ENCODE measurements at regions not wholly inside any gene's neighbourhood (a gene's known extent, or its start where the extent isn't known, plus 50 kb on each side); places are given as distances from the start of the nearest gene placed in this dataset.

DNA sequence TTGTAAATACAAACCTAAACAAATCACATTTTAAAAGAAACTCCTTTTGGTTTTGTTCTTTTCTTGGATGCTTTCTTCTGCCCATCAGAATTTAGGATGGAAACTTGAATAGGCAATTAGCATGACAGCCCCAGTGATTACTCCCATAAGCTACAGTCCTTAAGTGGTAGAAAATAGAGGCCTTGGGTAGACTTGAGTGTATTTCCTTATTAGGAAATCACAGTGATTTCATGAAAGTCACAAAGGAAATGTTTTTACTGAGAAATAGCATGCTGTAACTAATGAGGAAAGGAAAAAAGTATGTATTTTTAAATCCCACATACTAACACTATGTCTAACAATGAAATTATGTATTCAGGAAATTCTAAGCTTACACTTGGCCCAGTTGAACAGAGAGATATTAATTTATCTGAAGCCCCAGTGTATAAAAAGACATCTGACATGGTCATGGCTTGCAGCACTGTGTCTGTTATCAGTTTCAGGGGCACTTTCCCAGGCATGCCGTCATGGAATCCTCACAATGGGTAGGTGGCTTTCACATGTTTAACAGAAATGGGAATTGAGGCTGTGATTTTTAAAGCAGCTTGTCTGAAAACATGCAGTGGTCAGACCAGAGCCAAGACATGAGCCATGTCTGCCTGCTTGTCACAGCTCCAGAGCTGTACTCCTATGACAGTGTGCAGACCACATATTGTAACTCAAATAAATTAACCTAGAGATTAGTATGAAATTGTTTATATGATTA lies 79.7 kb upstream of the TRIB2 start:
- ATAC-seq (peak; percentile 42), DNase-seq (no peak)
- Mint-ChIP-seq H3K27me3 (no peaks in the 10 kb centered on the region), H3K4me1 (ENCODE audit: low read depth) (peaks cover 29% of the 10 kb centered on the region), H3K27ac (peak overlapping the region; percentile 51), H3K9me3 (no peaks in the 10 kb centered on the region), H3K36me3 (ENCODE audit: low read depth) (no peaks in the 10 kb centered on the region), H3K4me3 (no peak overlapping the region)
- TF ChIP-seq, protein P1, sequence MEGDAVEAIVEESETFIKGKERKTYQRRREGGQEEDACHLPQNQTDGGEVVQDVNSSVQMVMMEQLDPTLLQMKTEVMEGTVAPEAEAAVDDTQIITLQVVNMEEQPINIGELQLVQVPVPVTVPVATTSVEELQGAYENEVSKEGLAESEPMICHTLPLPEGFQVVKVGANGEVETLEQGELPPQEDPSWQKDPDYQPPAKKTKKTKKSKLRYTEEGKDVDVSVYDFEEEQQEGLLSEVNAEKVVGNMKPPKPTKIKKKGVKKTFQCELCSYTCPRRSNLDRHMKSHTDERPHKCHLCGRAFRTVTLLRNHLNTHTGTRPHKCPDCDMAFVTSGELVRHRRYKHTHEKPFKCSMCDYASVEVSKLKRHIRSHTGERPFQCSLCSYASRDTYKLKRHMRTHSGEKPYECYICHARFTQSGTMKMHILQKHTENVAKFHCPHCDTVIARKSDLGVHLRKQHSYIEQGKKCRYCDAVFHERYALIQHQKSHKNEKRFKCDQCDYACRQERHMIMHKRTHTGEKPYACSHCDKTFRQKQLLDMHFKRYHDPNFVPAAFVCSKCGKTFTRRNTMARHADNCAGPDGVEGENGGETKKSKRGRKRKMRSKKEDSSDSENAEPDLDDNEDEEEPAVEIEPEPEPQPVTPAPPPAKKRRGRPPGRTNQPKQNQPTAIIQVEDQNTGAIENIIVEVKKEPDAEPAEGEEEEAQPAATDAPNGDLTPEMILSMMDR (IDR thresholded peaks at IDR 0.05), result no peak
- ChIA-PET CTCF (no interaction called here), POLR2A (no interaction called here)
- intact Hi-C loops (cut with micrococcal nuclease), result no loop called here

DNA sequence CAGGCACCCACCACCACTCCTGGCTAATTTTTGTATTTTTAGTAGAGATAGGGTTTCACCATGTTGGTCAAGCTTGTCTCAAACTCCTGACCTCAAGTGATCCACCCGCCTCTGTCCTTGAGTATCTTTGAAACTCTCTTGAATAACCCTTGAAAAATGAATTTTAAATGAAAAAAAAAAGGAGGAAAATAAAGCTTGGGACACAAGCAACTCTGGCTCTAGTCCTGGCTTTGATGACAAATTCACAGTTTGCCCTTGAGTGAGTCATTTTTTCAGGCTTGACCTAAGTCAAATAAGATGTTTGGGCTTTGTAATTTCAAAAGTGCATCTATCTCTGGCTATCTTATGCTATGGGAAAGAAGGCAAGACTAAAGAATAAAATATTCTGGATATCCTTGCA lies 79.0 kb upstream of the TRIB2 start:
- Mint-ChIP-seq H3K4me1 (ENCODE audit: low read depth) (peaks cover 29% of the 10 kb centered on the region), H3K4me3 (no peak overlapping the region), H3K27ac (no peak overlapping the region), H3K9me3 (no peaks in the 10 kb centered on the region), H3K36me3 (ENCODE audit: low read depth) (no peaks in the 10 kb centered on the region), H3K27me3 (no peaks in the 10 kb centered on the region)
- TF ChIP-seq, protein P1 (IDR thresholded peaks at IDR 0.05), result no peak
- DNase-seq (no peak), ATAC-seq (no peak)
- POLR2A ChIA-PET, result no interaction called here
- CTCF ChIA-PET, result interaction anchor here (1.3 kb wide), 1 partner anchor 370 kb away, joined by 3 read pairs; no protein-coding TSS in a partner anchor
- intact Hi-C loops (cut with micrococcal nuclease), result no loop called here

DNA sequence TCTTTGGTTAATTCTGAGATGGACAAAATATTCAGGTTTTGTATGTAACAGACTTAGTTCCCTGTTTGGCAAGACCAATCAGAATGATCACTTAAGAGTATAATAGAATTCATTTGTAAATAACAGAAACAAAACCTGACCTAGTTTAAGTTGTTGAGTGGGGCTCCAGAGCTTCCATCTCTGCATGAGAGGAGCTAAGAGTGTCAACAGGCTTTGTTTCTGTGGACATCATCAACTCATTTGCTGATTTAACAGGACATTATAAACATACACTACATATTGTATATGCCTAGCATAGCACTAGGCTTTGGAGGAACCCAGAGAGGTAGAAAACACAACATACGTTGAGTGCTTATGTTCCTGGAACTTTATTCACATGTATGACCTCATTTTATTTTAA lies 75.3 kb upstream of the TRIB2 start:
- ChIA-PET POLR2A (no interaction called here), CTCF (interaction anchor here (0.7 kb wide), 1 partner anchor 290 kb away, joined by 3 read pairs; no protein-coding TSS in a partner anchor)
- TF ChIP-seq, protein P1 (IDR thresholded peaks at IDR 0.05), result no peak
- no peak overlapping the region for H3K27ac Mint-ChIP-seq
- intact Hi-C loops (cut with micrococcal nuclease), result no loop called here
- no peaks in the 10 kb centered on the region for H3K27me3 Mint-ChIP-seq
- H3K36me3 Mint-ChIP-seq (ENCODE audit: low read depth), result peaks cover 2% of the 10 kb centered on the region
- no peak overlapping the region for H3K4me3 Mint-ChIP-seq
- no peak for ATAC-seq
- peaks cover 22% of the 10 kb centered on the region for H3K4me1 Mint-ChIP-seq (ENCODE audit: low read depth)
- H3K9me3 Mint-ChIP-seq, result peaks cover 5% of the 10 kb centered on the region
- DNase-seq, result no peak

DNA sequence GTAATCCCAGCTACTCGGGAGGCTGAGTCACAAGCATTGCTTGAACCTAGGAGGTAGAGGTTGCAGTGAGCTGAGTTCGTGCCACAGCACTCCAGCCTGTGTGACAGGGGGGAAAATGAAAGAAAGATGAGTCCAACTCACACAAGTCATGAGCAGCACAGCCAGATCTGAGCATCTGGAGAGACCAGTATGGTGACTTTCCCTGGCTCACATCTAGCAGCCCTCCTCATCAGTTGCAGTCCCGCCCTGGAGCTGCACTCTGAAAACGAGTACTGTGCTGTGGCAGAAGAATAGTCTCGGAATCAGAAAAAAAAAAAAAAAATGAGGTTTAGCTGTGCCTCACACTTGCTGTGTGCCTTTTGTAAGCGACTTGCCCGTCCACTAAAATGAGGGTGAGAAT lies 74.4 kb upstream of the TRIB2 start:
- Mint-ChIP-seq H3K36me3 (ENCODE audit: low read depth) (peaks cover 2% of the 10 kb centered on the region), H3K27ac (no peak overlapping the region), H3K4me1 (ENCODE audit: low read depth) (peaks cover 13% of the 10 kb centered on the region), H3K27me3 (no peaks in the 10 kb centered on the region), H3K9me3 (peaks cover 10% of the 10 kb centered on the region), H3K4me3 (no peak overlapping the region)
- DNase-seq (no peak), ATAC-seq (no peak)
- TF ChIP-seq, protein P1 (IDR thresholded peaks at IDR 0.05), result no peak
- intact Hi-C loops (cut with micrococcal nuclease), result no loop called here
- ChIA-PET CTCF (no interaction called here), POLR2A (no interaction called here)

DNA sequence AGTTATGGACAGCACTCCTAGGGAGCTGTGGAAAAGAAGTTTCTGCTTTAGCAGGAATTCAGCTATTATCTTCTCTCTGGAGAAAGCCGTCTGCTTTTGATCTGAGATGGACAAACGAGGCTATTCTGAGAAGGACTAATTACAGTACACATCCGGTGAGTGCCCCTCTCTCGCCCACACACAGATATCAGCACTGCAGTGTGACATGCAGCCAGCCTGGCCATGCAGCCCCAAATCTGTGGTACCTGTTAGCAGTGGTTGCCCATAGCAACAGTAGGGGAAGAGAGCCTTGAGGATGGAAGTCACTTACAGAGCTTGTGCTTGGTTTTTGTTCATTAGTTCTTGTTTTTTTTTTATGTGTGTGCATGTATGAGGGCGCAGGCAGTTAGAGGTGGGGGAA lies 73.9 kb upstream of the TRIB2 start:
- peaks cover 2% of the 10 kb centered on the region for H3K36me3 Mint-ChIP-seq (ENCODE audit: low read depth)
- H3K27me3 Mint-ChIP-seq, result no peaks in the 10 kb centered on the region
- ChIA-PET POLR2A (no interaction called here), CTCF (no interaction called here)
- peaks cover 10% of the 10 kb centered on the region for H3K9me3 Mint-ChIP-seq
- H3K4me1 Mint-ChIP-seq (ENCODE audit: low read depth), result peaks cover 7% of the 10 kb centered on the region
- intact Hi-C loops (cut with micrococcal nuclease), result no loop called here
- DNase-seq, result no peak
- TF ChIP-seq, protein P1 (IDR thresholded peaks at IDR 0.05), result no peak
- no peak for ATAC-seq
- no peak overlapping the region for H3K4me3 Mint-ChIP-seq
- no peak overlapping the region for H3K27ac Mint-ChIP-seq

Measured in activated CD8-positive, alpha-beta T cell treated with anti-CD3 and anti-CD28 coated beads for 36 hours (primary cell).